ENCODE measurements at regions not wholly inside any gene's neighbourhood (a gene's known extent, or its start where the extent isn't known, plus 50 kb on each side); places are given as distances from the start of the nearest gene placed in this dataset.

DNA sequence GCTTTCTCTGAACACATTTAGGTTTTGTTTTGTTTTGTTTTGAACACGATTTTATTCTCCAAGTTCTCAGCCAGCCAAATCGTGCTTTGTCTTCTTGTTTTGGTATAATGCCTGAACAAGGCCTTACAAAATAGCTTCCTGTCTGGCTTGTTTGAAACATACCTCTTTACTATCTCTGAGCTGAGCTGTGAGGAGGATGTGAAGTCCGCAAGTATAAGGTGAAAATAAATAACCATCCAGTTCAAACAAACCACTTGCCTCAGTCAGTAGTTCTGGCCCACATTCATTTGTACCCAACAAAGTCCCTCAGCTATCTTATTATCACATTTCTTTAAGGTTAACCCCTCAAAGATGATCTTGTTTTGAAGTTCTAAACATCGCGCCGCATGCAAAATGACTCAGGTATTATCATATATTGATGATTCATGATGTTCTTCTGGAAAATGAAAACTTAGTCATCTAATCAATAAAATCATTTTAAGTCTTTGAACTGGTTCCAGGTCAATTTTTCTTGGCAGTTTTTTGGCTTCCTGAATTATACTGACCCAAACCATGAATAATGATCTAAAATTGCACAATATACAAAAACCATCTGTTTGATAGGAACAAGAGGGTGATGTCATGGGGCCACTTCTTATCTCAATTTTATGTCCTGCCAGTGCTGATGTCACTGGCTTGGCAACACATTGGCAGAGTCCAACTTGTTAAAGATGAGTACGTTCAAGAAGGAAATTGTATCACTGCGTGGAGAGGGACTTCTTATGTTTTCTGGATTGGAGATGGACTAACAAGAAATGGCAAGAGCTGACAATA is 694.3 kb downstream of the KCNJ2 start:
- Histone ChIP-seq H3K27ac (replicated peaks) (no peak overlapping the region), H3K27me3 (ENCODE audit: insufficient read depth, poor library complexity, severe bottlenecking) (no peaks in the 10 kb centered on the region), H3K4me3 (replicated peaks; ENCODE audit: insufficient read depth, low read length) (no peak overlapping the region)
- TF ChIP-seq, protein P1, sequence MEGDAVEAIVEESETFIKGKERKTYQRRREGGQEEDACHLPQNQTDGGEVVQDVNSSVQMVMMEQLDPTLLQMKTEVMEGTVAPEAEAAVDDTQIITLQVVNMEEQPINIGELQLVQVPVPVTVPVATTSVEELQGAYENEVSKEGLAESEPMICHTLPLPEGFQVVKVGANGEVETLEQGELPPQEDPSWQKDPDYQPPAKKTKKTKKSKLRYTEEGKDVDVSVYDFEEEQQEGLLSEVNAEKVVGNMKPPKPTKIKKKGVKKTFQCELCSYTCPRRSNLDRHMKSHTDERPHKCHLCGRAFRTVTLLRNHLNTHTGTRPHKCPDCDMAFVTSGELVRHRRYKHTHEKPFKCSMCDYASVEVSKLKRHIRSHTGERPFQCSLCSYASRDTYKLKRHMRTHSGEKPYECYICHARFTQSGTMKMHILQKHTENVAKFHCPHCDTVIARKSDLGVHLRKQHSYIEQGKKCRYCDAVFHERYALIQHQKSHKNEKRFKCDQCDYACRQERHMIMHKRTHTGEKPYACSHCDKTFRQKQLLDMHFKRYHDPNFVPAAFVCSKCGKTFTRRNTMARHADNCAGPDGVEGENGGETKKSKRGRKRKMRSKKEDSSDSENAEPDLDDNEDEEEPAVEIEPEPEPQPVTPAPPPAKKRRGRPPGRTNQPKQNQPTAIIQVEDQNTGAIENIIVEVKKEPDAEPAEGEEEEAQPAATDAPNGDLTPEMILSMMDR (IDR thresholded peaks at IDR 0.05; ENCODE audit: insufficient read depth, low read length), result no peak
- no peak for TF ChIP-seq POLR2AphosphoS5 (IDR thresholded peaks at IDR 0.05; ENCODE audit: low read depth)
- TF ChIP-seq SPI1 (IDR thresholded peaks at IDR 0.05; ENCODE audit: borderline replicate concordance, low read depth), result no peak
- TF ChIP-seq, protein P2, sequence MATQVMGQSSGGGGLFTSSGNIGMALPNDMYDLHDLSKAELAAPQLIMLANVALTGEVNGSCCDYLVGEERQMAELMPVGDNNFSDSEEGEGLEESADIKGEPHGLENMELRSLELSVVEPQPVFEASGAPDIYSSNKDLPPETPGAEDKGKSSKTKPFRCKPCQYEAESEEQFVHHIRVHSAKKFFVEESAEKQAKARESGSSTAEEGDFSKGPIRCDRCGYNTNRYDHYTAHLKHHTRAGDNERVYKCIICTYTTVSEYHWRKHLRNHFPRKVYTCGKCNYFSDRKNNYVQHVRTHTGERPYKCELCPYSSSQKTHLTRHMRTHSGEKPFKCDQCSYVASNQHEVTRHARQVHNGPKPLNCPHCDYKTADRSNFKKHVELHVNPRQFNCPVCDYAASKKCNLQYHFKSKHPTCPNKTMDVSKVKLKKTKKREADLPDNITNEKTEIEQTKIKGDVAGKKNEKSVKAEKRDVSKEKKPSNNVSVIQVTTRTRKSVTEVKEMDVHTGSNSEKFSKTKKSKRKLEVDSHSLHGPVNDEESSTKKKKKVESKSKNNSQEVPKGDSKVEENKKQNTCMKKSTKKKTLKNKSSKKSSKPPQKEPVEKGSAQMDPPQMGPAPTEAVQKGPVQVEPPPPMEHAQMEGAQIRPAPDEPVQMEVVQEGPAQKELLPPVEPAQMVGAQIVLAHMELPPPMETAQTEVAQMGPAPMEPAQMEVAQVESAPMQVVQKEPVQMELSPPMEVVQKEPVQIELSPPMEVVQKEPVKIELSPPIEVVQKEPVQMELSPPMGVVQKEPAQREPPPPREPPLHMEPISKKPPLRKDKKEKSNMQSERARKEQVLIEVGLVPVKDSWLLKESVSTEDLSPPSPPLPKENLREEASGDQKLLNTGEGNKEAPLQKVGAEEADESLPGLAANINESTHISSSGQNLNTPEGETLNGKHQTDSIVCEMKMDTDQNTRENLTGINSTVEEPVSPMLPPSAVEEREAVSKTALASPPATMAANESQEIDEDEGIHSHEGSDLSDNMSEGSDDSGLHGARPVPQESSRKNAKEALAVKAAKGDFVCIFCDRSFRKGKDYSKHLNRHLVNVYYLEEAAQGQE (IDR thresholded peaks at IDR 0.05; ENCODE audit: insufficient replicate concordance, low read depth), result no peak
- TF ChIP-seq GABPA (IDR thresholded peaks at IDR 0.05; ENCODE audit: low read depth), result no peak
- DNase-seq (ENCODE audit: low read depth in 1 of 2, low spot score in 1 of 2), result no peak

DNA sequence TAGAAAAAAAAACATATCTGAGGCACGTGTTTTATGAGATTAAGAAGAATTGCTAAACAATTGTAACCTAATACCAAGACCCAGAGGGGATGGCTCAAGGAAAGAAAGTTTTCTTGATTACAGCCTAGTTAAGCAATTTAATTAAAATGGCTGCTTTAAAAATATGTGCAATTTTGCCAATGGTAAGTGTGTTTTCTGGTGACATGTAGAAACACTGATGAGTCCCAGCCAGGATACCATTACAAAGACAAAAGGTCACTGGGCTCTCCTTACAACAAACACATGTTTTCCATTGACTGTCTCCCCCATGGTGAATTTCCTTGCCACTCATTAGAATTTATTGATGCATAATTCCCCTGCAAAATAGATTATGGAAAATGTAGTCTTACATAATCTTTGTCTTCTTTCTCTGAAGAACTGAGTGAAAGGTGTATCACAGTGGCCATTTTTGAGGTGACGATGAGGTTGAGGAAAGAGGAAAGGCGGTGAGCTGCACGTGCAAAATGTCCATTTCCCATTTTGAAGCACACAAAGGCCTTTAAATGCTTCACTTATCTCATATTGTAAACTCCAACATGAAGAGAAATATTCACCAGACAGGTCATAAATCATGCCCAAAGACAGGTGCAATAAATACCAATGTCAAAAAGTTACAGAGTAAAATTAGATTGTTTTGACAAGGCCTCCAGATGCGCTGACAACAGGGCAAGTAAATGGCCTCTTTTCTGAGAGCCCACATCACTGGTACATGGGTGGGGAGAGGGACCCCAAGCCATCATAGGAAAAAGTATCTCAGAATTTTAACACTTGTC is 696.9 kb downstream of the KCNJ2 start:
- H3K27ac ChIP-seq (replicated peaks), result no peak overlapping the region

DNA sequence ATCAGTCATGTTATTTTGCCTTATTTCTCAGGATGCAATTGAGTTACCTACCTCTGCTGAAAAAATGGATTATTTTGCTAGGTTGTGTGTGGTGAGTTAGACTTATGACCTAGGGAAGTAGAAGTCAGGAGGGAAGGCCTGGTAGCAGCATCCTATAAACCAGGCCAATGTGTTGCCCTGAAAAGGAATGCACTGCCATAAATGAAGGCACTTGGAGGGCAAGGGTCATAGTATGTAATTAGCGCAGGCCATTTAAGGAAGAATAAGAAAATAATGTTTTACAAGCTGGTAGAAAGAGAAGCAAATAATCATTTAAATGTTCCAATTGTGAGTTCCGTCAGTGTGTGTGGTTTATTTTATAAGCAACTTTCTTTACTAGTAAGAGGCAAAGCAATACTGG is 698.8 kb downstream of the KCNJ2 start:
- TF ChIP-seq POLR2AphosphoS5 (IDR thresholded peaks at IDR 0.05; ENCODE audit: low read depth), result no peak
- TF ChIP-seq, protein P1 (IDR thresholded peaks at IDR 0.05; ENCODE audit: insufficient read depth, low read length), result no peak
- no peak overlapping the region for H3K4me3 ChIP-seq (replicated peaks; ENCODE audit: insufficient read depth, low read length)
- H3K27me3 ChIP-seq (ENCODE audit: insufficient read depth, poor library complexity, severe bottlenecking), result no peaks in the 10 kb centered on the region
- H3K27ac ChIP-seq (replicated peaks), result no peak overlapping the region
- DNase-seq (ENCODE audit: low read depth in 1 of 2, low spot score in 1 of 2), result no peak

More for the DNA sequence above, 696.9 kb downstream of the KCNJ2 start:
- no peak for DNase-seq (ENCODE audit: low read depth in 1 of 2, low spot score in 1 of 2)
- TF ChIP-seq GABPA (IDR thresholded peaks at IDR 0.05; ENCODE audit: low read depth) (no peak), SPI1 (IDR thresholded peaks at IDR 0.05; ENCODE audit: borderline replicate concordance, low read depth) (no peak), POLR2AphosphoS5 (IDR thresholded peaks at IDR 0.05; ENCODE audit: low read depth) (no peak)
- TF ChIP-seq, protein P1 (IDR thresholded peaks at IDR 0.05; ENCODE audit: insufficient read depth, low read length), result no peak
- TF ChIP-seq, protein P2 (IDR thresholded peaks at IDR 0.05; ENCODE audit: insufficient replicate concordance, low read depth), result no peak
- no peak overlapping the region for H3K4me3 ChIP-seq (replicated peaks; ENCODE audit: insufficient read depth, low read length)
- no peaks in the 10 kb centered on the region for H3K27me3 ChIP-seq (ENCODE audit: insufficient read depth, poor library complexity, severe bottlenecking)

Data from HL-60 (cell line).